IPS-20b (cell line): ENCODE measurements at regions not wholly inside any gene's neighbourhood (a gene's known extent, or its start where the extent isn't known, plus 50 kb on each side); places are given as distances from the start of the nearest gene placed in this dataset.

ENCODE experiments used
- H3K27ac ChIP-seq: one replicate; pipeline ENCODE4 v1.5.1; 2013; ENCODE audit warnings: low read length
- H3K27me3 ChIP-seq: 2 replicates; pipeline ENCODE4 v1.6.1; 2013; ENCODE audit warnings: mild to moderate bottlenecking, low read length, inconsistent platforms; ENCODE audit not compliant: insufficient read depth
- H3K36me3 ChIP-seq: 2 replicates; pipeline ENCODE4 v1.6.1; 2013; ENCODE audit warnings: low read depth, mild to moderate bottlenecking, inconsistent platforms, low read length, moderate library complexity; ENCODE audit not compliant: insufficient read depth
- H3K4me1 ChIP-seq: 2 replicates; pipeline ENCODE4 v1.6.1; 2013; ENCODE audit warnings: mild to moderate bottlenecking, control low read depth, inconsistent platforms, low read length, moderate library complexity; ENCODE audit not compliant: insufficient read depth
- H3K4me3 ChIP-seq: 2 replicates; pipeline ENCODE4 v1.5.1; 2013; ENCODE audit warnings: mild to moderate bottlenecking, low read length, inconsistent platforms
- H3K9ac ChIP-seq: 2 replicates; pipeline ENCODE4 v1.6.1; 2013; ENCODE audit warnings: low read depth, mild to moderate bottlenecking, inconsistent platforms, low read length, moderate library complexity
- H3K9me3 ChIP-seq: 2 replicates; pipeline ENCODE4 v1.6.1; 2013; ENCODE audit warnings: mild to moderate bottlenecking, low read depth, low read length, inconsistent platforms; ENCODE audit not compliant: insufficient read depth

DNA sequence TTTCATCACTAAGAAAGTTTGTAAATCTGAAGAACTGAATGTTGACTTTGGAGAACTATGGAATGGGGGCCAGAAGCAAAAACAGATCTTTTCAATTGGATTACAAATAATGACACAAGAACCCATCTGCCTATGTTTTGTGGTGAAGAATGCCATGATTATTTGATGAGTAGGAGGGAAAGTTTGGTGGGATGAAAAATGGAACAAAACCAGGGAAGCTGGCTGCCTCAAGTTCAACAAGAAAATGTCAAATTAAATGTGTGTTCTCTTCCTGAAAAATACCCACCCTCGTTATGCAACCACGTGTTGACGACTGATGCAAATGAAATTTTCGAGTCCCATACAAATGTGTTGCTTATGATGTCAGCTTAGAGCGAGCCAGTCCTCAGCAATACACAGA, 208.5 kb downstream of the GPR37 start:
- Histone ChIP-seq H3K36me3 (no peaks in the 10 kb centered on the region), H3K27ac (no peak overlapping the region)

GRCh38 chr7:124553502-124553901, 212.1 kb downstream of the GPR37 start:
- Histone ChIP-seq H3K9me3 (no peaks in the 10 kb centered on the region), H3K36me3 (no peaks in the 10 kb centered on the region), H3K27ac (no peak overlapping the region), H3K9ac (no peak overlapping the region), H3K27me3 (no peaks in the 10 kb centered on the region), H3K4me3 (no peak overlapping the region), H3K4me1 (no peaks in the 10 kb centered on the region)

More for the DNA sequence above, 208.5 kb downstream of the GPR37 start:
- Histone ChIP-seq H3K4me3 (no peak overlapping the region), H3K9ac (no peak overlapping the region), H3K9me3 (no peaks in the 10 kb centered on the region), H3K4me1 (no peaks in the 10 kb centered on the region), H3K27me3 (no peaks in the 10 kb centered on the region)

DNA sequence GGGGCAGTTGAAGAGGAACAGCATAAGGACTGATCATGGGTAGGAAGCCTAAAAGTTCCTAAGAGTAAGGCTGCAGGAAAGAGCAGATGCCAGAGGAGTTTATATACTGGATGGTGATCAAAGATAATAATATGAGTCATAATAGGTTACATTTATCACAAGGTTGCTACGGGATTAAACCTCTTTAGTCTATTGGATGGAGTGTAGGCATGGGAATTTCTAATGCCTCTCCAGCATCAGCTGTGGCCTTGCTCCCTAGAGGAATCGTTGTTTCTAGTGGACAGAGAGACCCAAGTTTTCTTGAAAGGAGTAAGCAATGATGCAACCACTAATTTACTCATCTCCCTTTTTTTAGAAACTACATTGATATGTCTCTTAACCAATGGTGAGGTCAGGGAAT, 213.4 kb downstream of the GPR37 start:
- H3K4me1 ChIP-seq = no peaks in the 10 kb centered on the region
- H3K27me3 ChIP-seq = no peaks in the 10 kb centered on the region
- H3K36me3 ChIP-seq = no peaks in the 10 kb centered on the region
- H3K9ac ChIP-seq = no peak overlapping the region
- H3K9me3 ChIP-seq = no peaks in the 10 kb centered on the region
- no peak overlapping the region for H3K4me3 ChIP-seq
- H3K27ac ChIP-seq = no peak overlapping the region

DNA sequence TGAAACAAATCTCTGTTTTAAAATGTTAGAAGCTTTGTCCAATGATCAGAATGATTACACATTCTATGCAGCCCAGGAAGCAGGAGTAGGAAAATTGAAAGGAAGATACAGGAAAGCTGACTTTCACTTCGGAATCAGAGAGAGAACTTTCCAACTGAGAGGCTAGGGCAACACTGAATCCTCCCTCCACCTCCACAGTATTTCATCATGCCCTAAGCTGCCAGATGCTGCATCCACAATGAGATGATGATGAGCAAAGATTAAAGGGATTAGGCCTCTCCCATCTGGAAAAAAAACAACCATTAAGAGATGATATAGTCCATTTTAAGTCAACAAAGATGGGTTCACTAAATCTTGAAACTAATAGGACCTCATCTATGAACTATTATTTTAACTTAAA, 215.6 kb downstream of the GPR37 start:
- H3K4me1 ChIP-seq = no peaks in the 10 kb centered on the region
- no peaks in the 10 kb centered on the region for H3K9me3 ChIP-seq
- no peaks in the 10 kb centered on the region for H3K27me3 ChIP-seq
- H3K27ac ChIP-seq = no peak overlapping the region
- no peaks in the 10 kb centered on the region for H3K36me3 ChIP-seq
- no peak overlapping the region for H3K4me3 ChIP-seq
- no peak overlapping the region for H3K9ac ChIP-seq

DNA sequence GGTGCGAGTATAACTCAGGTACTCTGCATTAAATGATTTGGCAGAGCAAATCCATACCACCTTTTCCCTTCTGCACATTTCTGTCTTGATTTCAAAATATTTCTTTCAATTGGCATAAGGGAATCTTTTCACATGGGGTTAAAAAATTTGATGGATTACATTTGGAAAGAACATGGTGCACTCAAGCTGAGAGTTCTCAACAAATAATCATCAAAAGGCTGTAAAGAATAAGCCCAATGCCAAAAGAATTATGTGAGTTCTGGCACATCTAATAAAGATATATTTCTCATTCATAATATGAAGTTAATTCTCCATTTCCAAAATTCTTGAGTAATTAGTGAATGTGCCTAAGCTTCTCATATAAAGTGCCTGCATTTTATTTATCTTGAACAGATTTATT, 223.1 kb downstream of the GPR37 start:
- H3K27ac ChIP-seq = no peak overlapping the region
- no peaks in the 10 kb centered on the region for H3K27me3 ChIP-seq
- no peak overlapping the region for H3K9ac ChIP-seq
- no peak overlapping the region for H3K4me3 ChIP-seq
- no peaks in the 10 kb centered on the region for H3K36me3 ChIP-seq
- H3K4me1 ChIP-seq = no peaks in the 10 kb centered on the region
- H3K9me3 ChIP-seq = no peaks in the 10 kb centered on the region

- Histone ChIP-seq H3K4me1 (no peaks in the 10 kb centered on the region), H3K27ac (no peak overlapping the region), H3K9ac (no peak overlapping the region), H3K4me3 (no peak overlapping the region), H3K27me3 (no peaks in the 10 kb centered on the region), H3K36me3 (no peaks in the 10 kb centered on the region), H3K9me3 (no peaks in the 10 kb centered on the region)
Measured at GRCh38 chr7:124536156-124536762, 229.3 kb downstream of the GPR37 start.

DNA sequence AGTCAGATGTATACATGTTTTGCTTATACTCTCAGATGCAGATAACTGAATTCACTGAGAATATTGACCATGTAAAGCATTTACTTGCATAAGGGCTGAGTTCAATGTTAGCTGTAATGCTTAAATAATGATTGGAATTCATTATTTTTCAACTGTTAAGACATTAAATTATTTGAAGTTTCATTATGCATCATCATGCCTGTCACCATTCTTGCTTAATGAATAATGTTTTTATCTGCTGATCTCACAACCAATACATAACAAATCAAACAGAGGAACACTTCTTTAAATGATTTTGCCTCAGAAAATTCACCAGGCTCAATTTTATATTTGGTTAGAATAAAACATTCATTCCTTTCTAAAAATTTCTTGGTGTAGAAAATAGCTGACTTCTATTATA, 233.4 kb downstream of the GPR37 start:
- Histone ChIP-seq H3K36me3 (no peaks in the 10 kb centered on the region), H3K27ac (no peak overlapping the region), H3K27me3 (no peaks in the 10 kb centered on the region), H3K9ac (no peak overlapping the region), H3K9me3 (peaks cover 21% of the 10 kb centered on the region), H3K4me1 (no peaks in the 10 kb centered on the region), H3K4me3 (no peak overlapping the region)

GRCh38 chr7:124516911-124517310, 248.7 kb downstream of the GPR37 start:
- no peaks in the 10 kb centered on the region for H3K4me1 ChIP-seq
- no peaks in the 10 kb centered on the region for H3K27me3 ChIP-seq
- H3K27ac ChIP-seq = no peak overlapping the region
- no peaks in the 10 kb centered on the region for H3K36me3 ChIP-seq
- H3K4me3 ChIP-seq = no peak overlapping the region
- H3K9me3 ChIP-seq = no peaks in the 10 kb centered on the region; the same call in 1 of the 2 replicates
- H3K9ac ChIP-seq = no peak overlapping the region

DNA sequence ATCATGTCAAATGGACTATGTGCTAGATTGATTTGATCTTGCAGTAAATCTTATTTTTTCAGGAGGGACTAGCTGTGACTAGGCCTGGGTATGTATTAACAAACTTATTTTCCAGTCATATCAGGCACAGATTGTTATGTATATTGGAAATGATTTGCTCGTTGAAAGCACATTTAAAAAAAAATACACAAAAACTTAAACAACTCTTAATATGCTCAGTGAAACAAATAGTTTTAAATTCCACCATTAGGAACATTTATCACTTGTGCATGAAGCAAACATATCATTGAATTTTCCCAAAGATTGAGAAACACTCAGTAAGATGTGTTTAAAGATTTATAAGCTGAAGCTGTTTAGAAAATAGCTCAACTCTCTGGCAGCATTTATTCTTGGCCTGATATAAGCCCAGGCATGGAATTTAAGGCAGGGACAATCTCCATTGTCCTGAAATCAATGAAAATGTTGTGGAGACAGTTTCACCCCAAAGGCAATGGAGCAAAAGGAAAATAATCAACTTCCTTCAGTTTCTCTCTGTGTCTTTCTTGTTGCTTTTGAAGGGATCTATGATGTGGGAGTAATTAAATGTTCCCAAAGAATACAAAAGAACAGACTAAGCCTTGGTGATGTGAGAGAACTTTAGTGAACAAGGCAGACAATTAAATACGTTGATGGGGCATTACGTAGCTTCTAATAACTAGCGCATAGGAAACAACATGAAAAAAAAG, 250.3 kb downstream of the GPR37 start:
- Histone ChIP-seq H3K36me3 (no peaks in the 10 kb centered on the region), H3K4me3 (no peak overlapping the region), H3K27me3 (no peaks in the 10 kb centered on the region), H3K9ac (no peak overlapping the region), H3K9me3 (no peaks in the 10 kb centered on the region; the same call in 1 of the 2 replicates), H3K4me1 (no peaks in the 10 kb centered on the region), H3K27ac (no peak overlapping the region)

GRCh38 chr7:124514471-124514870, 251.1 kb downstream of the GPR37 start:
- Histone ChIP-seq H3K4me3 (no peak overlapping the region), H3K27ac (no peak overlapping the region), H3K4me1 (no peaks in the 10 kb centered on the region), H3K27me3 (no peaks in the 10 kb centered on the region), H3K9ac (no peak overlapping the region), H3K9me3 (no peaks in the 10 kb centered on the region; the same call in 1 of the 2 replicates), H3K36me3 (no peaks in the 10 kb centered on the region)

GRCh38 chr7:124497176-124497575, 268.4 kb downstream of the GPR37 start:
- no peaks in the 10 kb centered on the region for H3K4me1 ChIP-seq
- H3K27ac ChIP-seq = no peak overlapping the region
- H3K4me3 ChIP-seq = no peak overlapping the region
- H3K27me3 ChIP-seq = no peaks in the 10 kb centered on the region
- no peaks in the 10 kb centered on the region for H3K9me3 ChIP-seq
- no peaks in the 10 kb centered on the region for H3K36me3 ChIP-seq
- H3K9ac ChIP-seq = no peak overlapping the region

DNA sequence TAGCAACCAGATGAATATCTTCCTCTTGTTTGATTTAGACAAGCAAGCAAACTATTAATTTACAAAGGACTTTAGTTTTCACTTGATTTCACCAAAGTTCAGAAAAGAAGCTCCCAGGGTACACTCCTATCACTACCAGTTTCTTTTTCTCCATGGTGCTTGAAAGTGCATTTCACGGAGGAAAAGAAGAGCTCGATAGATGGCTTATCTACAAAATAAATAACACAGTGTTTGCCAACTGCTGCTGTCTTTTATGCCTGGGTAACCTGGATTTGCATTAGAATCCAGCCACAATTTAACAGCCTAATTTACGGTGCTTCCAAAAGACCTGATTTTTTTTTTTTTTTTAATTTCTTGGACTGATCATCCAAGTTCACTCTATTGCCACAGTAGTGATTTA, 275.7 kb downstream of the GPR37 start:
- no peaks in the 10 kb centered on the region for H3K36me3 ChIP-seq
- no peaks in the 10 kb centered on the region for H3K9me3 ChIP-seq
- peaks cover 4% of the 10 kb centered on the region; the same call in 1 of the 2 replicates for H3K4me1 ChIP-seq
- H3K27me3 ChIP-seq = no peaks in the 10 kb centered on the region
- no peak overlapping the region for H3K4me3 ChIP-seq
- no peak overlapping the region for H3K9ac ChIP-seq
- H3K27ac ChIP-seq = no peak overlapping the region
